Fibroblast of pulmonary artery (primary cell): ENCODE measurements at regions not wholly inside any gene's neighbourhood (a gene's known extent, or its start where the extent isn't known, plus 50 kb on each side); places are given as distances from the start of the nearest gene placed in this dataset.

Source experiments
- DNase-seq: peaks from one replicate; pipeline ENCODE4 v3.0.0-alpha.2; 2010; ENCODE audit warnings: low read depth
- H3K4me3 ChIP-seq: replicated peaks from 2 replicates; pipeline ENCODE4 v1.5.1; 2011; ENCODE audit warnings: low read depth, mild to moderate bottlenecking, control low read depth, low read length, moderate library complexity
- TF ChIP-seq, protein P1 (sequence below): IDR thresholded peaks from 2 replicates; pipeline ENCODE4 v1.5.1; 2011; ENCODE audit warnings: mild to moderate bottlenecking, control low read depth, low read length, inconsistent platforms; ENCODE audit errors: missing control alignments

DNA sequence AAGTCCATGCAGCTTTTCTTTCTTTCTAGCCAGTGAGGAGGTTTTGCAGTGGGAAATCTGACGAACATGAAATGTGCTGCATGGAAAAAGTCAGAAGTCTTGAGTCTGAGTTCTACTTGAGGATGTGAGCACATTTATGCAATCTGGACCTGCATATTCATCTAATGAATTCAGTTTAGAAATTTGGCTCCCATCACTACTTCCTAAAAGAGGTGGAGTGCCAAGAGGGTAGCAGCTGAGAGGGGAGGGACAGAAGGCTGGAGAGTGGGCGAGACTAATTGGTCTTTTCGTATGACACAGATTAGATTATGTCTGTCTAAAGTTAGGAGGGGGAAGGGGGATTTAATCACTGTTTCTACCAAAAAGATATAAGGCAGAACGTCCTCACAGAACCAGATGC lies 535.9 kb downstream of the IQCM start:
- DNase-seq = no peak
- TF ChIP-seq, protein P1, sequence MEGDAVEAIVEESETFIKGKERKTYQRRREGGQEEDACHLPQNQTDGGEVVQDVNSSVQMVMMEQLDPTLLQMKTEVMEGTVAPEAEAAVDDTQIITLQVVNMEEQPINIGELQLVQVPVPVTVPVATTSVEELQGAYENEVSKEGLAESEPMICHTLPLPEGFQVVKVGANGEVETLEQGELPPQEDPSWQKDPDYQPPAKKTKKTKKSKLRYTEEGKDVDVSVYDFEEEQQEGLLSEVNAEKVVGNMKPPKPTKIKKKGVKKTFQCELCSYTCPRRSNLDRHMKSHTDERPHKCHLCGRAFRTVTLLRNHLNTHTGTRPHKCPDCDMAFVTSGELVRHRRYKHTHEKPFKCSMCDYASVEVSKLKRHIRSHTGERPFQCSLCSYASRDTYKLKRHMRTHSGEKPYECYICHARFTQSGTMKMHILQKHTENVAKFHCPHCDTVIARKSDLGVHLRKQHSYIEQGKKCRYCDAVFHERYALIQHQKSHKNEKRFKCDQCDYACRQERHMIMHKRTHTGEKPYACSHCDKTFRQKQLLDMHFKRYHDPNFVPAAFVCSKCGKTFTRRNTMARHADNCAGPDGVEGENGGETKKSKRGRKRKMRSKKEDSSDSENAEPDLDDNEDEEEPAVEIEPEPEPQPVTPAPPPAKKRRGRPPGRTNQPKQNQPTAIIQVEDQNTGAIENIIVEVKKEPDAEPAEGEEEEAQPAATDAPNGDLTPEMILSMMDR = no peak
- H3K4me3 ChIP-seq = no peak overlapping the region

DNA sequence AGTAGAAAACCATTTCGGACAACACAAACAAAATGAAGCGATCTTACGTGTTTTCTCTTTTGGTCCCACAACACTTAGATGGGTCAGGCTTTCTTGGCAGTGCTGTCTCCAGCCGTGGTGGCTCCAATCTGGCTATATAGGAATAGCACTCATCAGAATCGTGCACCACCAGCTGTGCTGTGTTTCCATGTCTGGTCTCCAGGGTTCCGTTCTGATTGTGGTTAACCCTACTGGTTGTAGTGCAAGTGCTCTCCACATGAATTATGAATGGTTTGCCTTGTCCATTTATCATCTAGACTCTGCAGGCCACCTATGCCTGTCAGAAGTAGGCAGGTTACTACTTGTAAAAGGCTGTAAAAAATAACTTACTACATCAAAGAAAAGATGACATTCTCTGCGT lies 536.3 kb downstream of the IQCM start:
- no peak overlapping the region for H3K4me3 ChIP-seq
- DNase-seq = no peak
- TF ChIP-seq, protein P1 = no peak

DNA sequence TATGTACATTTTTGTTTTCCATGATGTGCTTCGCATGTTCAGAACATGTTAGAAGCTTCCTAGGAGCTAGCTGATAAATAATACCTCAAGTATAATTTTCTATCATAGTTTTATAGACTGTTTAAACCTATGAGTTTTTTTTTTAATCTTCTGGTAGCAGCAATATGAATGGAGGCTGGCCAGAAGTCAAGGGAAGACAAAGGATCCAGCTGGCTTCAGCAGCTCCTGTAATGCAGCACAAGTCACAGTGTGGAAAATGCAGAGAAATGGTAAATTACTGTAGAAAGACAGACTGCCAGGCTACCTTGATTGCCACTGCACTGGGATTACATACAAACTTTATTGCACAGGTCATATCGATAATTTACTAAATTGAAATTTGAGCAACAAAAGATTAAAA lies 537.9 kb downstream of the IQCM start:
- TF ChIP-seq, protein P1 = no peak
- no peak for DNase-seq
- no peak overlapping the region for H3K4me3 ChIP-seq

DNA sequence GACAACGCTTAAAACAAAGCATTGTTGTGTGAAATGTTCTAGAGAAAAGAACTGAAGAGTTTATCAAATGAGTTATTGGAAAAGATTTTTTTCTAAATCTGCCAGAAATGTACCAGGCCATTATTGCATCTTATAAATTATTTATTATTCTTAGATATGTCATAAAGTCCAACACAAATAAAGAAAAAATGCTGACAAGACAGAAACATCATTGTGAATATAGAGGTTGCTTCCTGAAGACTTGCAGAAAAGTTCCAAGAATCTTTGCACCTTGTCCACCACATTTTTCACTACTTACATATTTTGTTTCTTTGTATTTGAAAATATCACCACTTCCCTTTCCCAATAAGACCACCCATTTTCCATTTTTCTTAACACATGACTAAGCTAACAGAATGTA lies 545.8 kb downstream of the IQCM start:
- DNase-seq = no peak
- H3K4me3 ChIP-seq = no peak overlapping the region
- TF ChIP-seq, protein P1 = no peak

DNA sequence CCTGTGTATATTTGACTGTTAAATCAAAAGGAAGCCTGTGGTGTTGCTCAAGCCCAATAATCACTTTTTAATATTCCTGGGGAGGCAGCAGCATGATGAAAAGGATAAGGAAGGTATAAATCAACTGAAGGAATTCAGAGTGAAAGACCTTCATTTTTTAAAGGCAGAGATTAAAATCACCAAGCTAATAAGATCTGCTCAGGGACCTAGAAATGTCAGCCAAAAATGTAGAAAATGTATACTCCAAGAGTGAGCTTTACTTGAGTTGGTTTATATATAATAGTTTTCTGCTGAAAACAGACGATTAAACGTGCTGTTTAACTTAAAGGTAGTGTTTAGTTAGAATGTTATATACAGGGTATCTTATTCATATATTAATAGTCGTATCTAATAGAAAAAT lies 549.3 kb downstream of the IQCM start:
- H3K4me3 ChIP-seq = no peak overlapping the region
- DNase-seq = no peak
- TF ChIP-seq, protein P1 = no peak

DNA sequence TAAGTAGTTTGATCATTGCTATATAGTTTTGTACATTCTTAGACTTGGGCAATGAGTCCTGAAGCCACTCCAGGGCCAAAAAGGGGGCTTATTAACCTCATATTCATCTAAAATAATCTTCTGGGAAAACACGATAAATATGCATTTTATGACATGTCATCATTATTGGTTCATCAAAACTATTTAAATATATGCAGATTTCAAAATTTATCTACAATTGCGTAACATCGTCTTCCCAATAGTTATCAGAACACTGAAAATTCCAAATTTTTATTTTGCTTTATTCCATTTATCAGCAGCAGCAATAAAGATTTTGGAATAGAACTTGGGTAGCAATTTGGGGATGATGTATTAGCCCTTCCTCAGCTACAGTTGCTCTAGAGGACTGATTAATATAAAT lies 550.0 kb downstream of the IQCM start:
- no peak overlapping the region for H3K4me3 ChIP-seq
- no peak for DNase-seq
- TF ChIP-seq, protein P1 = no peak

DNA sequence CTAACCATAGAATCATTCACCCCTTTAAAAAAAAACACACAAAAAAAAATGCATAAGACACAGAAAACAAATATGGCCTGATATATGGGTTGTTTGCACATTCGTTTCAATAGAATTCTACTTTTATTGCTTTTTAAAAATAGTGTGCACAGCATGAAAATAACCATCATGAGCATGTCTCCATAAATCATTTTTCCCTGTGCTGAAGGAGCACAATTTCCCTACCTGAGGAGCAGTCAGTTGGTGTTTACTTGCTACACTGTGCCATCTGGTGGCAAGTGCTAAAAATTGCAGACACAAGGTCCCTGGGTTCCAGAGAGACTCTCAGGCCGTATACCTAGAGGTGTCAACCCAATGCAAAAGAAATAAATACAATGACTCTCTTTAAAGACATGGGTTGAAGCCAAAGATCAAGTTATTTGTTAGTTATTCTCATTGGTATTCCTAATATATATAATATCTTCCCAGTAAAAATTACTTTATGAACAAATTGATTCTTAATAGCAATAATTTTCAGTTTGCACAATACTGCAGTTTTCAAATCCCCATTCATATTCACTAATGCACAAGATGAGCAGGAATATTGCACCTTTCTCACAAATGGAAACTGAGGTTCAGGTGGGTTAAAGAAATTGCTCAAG lies 551.4 kb downstream of the IQCM start:
- peak; percentile 73 for DNase-seq
- TF ChIP-seq, protein P1 = peak; percentile 76
- no peak overlapping the region for H3K4me3 ChIP-seq
